Suppressor macrophage treated with lipopolysaccharide for 1 hour (primary cell): ENCODE measurements at regions not wholly inside any gene's neighbourhood (a gene's known extent, or its start where the extent isn't known, plus 50 kb on each side); places are given as distances from the start of the nearest gene placed in this dataset.
A peak's percentile ranks its signal among the peaks of the same experiment; 100 is the strongest.

Experiments used
- DNase-seq, 3 donors: peaks; one replicate each; pipeline ENCODE4 v3.0.0-alpha.2; 2020 to 2022

DNA sequence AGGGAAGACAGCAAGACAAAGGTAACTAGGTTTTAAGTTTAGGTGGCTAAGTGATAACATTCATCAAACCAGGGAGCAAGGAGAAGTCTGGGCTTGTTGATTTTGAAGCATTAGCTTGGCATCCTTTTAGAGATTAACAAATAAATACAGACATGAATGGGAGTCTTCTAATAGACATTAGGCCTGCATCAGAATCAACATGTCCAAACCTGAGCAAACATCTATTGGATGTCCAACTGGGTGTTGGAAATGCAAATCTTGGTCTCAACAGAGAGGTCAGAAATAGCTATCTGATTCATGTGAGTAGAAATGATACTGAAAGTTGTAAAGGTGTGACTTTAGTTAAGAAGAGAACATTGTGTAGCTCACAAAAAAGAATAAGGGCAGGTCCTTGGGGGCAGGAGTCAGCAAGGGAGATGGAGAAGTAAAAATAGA, 85.5 kb upstream of the RND3 start:
- no peak for DNase-seq

DNA sequence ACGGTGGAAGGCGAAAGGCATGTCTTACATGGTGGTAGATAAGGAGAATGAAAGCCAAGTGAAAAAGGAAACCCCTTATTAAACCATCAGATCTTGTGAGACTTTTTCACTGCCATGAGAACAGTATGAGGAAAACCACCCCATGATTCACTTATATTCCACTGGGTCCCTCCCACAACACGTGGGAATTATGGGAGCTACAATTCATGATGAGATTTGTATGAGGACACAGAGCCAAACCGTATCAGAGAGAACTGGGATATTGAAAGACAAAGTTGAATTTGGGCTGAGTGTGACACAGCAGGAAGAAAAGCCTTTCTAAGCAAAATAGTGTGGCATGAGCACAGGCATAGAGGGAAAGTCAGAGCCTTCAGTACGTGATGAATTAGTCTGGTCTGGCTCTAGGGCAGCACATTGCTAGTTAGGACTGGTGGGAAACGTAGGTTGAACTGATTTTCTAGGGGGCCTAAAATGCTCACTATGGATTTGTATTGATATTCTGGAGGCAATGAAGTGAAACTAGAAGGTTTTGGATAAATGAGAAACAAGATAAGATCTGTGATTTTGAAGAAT, 84.8 kb upstream of the RND3 start:
- DNase-seq, result no peak

DNA sequence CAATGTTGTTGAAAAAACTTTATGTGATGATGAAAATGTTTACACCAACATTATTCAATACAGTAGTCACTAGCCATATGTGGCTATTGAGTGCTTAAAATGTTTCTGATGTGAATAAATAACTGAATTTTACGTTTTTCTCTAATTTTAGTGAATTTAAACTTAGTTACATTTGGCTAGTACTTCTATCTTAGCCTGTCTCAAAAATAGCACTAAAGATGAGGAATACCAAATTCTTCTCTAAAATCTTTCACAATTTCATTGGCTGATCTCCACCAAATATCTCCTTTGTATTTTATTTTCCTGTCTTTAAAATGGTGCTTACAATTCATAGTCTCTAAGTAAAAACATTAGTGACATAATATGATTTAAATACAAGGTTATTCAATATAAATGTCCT, 83.7 kb upstream of the RND3 start:
- DNase-seq, result no peak

DNA sequence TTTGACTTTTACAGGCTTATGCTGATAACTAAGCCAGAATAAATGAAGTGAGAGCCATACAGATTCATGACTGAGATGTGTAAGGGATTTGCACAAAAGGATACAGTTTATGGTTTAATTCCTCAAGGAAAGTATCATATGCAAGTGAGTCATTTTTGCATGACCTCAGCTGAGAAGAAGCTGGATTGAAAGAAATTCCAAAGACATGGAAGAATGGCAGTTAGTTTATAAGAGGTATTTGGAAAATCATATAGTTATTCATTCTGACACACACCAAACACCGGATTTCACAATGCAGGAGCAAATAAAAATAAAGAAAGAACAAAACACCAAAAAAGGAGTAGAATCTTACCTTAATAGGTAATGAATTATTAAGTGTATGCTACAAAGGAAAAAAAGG, 83.2 kb upstream of the RND3 start:
- no peak for DNase-seq

DNA sequence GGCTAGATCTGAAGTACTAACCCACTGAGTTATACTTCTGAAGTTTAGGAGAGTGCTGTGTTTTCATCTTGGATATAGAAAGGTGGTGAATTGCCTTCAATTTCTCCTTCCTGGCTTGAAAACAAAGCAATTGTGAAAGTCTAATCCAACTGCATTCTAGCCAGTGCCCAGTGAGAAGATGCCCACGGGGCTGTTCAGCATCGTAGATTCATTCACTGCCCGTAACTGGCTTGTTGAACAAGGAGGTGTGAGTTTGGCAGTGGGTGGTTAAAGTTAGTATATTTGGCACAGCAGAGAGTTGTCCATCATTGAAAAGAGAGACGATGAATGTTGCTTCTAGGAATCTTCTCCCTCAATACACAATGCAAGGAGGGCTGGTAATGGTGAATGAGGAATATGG, 82.3 kb upstream of the RND3 start:
- DNase-seq, result no peak

DNA sequence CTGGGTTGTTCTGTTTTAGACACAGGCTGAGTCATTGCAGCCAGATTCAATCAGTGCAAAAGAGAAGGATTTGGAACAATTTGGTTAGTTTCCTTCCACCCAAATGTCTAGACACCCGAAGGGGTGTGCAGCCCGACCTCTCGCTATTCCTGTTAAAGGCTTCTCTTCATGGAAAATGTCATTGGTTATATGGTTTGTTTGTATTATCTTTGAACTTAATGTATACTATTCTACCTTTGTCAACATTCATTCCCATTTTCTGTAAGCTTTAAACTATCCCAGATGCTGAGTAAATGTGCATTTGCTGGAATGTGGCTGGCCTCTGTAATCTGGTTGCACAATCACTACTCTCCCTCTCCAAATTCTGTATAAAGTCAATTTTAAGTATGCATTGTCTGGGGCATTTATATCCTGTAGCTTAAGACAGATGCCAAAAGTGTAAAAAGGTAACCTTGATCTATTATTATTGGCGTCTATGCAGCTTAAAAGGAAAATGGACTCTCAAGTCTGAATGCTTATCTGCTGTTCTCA, 80.4 kb upstream of the RND3 start:
- no peak for DNase-seq

DNA sequence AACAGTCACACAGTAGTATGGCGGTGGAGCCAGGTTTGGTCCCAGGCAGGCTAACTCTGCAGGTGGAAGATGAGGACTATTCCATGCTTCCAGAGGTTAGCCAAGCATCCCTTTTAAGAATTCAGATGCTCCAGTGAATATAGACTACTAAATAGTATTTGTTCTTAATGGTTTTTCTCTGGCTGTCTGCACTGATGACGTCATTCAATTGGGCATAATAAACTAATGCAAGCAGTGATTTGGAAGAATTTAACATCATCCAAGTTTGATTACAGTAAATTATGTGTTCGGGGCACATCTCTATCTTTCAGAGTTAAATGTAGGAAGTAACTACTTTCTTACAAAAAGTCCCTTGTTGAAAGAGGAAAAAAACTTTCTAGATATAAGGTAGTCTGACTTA, 78.8 kb upstream of the RND3 start:
- DNase-seq, result no peak

DNA sequence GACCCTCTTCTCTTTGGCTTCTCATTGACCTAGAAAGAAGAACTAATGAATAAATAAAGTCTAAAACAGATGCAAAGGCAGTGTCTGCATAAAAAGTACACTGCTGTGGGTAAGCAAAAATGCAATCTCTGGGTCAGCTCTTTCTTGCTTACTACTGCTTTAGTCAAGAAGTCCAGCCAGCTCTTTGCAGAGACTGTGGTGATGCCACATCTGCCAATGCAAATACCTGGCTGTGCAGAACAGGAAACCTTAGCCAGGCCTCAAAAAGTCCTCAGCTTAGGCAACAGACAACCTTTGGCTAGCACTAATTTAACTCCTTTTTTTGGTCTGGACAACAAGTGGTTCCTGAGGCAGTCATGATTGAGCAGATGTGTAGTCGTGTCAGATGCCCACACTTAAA, 73.6 kb upstream of the RND3 start:
- DNase-seq, result no peak

DNA sequence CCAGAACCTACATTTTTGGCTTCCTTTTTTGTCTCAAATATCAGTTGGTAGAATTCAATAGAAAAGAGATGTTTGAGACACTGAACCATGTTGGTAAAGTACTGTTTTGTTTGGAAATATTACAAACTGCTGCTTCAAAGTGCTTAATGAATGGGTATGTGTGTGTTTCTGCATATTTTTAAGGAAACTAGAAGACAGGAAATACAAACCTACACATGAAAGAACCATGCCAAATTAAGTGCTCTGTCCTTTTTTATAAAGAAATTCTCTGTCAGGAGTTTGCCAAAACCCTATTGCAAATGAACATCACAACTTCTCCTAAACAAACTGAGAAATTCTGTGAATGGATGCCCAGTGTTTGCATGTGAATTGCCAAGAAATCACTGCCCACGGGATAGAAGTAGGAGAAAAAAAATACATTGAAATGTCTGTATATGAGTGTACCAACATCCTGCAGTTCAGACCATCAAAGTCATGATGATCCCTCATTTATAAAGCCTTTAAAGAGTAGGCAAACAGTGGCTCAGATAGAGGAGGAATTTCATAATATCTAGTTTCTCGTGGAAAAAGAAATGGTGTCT, 69.6 kb upstream of the RND3 start:
- DNase-seq, result no peak

DNA sequence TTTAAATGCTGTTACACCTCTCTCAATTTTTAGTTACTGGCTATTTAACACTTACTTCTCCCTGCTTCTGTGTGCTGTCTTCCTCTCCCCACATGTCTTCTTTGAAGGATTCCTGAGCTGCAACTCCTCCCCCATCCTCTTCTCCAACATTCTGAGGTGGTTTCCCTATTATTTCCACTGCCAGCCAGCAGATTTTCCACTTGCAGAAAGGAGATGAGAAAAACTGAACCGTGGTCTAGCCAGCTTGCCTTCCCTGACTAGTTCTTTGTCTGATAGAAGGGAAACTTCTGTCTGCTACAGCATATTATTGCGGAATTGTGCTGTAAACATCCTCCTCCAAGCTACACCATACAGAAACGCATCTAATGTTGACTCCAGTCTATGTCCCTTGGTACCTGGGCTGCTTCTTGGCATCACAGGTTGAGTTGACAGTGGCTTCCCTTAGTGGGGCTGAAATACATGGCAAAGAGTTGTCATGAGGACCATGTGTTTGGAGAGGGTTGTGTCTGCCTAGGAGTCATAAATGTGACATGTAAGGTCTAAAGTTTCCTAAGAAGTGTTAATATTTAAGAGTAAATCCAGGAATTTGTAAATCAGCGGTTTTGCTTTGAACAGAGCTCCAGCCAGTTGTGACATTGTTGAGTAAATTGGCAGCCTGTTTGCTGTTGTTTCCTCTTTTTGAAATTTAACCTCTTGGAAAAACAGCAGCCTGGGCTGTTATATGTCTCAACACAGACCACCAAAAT, 68.3 kb upstream of the RND3 start:
- DNase-seq, result no peak

DNA sequence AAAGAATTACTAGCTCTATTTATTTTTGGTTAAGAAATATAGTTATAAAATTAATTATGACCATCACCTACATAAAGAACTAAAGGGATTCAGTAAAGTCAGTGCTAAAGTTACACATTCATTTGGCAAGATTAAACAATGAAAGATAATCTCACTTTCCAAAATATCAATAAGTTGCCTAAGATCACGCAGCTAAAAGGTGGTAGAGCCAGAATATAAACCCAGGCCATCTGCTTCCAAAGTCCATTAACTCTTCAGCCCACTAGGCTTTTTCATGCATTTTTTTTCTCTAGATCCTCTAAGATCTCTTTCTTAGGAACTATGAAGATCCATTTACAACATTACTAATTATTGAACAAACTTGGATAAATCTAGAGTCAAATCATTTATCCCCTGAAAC, 66.6 kb upstream of the RND3 start:
- DNase-seq, result no peak

DNA sequence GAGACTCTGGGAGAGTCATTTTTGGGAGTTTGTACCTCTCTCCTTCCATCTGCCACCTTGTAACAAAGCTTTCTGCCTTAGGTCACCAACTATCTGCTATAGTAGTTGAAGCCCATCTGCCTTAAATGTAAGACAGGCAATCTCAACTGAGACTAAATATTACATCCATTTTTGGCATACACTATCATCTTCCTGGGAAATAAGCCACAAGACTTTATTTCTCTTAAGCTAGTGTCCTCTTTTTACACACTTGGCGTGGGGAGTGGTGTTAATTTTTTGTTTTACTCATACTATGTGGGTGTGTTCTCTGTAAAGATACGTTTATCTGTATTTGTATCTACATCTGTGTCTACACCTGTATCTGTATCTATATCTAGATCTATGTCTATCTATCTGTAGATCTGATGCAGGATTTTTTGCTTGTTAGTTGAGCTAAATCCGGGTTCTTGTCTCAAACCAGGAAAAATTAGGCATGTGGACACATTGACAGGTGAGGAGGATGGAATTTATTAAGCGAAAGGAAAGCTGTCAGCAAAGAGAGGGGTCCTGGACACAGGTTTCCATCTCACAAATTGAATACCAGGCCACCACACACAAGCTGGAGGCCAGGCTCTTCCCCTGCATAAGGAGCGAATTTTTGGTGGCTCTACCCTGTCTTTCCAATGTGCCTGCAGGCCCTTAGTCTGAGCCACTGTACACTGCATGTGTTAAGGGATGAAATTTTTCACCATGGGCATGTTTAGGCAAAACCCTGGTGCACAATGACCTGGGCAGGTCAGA, 64.8 kb upstream of the RND3 start:
- DNase-seq, result no peak

DNA sequence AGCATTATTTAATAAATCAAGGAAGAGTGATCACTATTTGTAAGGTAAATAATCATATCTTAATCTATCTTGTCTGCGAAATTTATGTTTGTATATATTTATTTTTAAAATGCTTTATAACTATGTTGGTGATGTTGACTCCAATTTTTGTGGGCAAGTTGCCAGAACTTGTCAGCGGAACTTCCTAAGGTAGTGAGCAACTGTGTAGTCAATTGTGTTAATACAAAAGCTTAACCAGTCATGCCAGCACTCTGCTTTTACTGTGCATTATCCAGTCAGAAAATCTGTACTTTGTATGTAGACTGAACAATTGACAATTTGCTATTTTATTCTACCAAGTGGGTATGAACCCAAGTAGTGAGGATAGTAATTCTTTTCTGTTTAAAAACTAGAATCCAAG, 61.9 kb upstream of the RND3 start:
- DNase-seq, result no peak

DNA sequence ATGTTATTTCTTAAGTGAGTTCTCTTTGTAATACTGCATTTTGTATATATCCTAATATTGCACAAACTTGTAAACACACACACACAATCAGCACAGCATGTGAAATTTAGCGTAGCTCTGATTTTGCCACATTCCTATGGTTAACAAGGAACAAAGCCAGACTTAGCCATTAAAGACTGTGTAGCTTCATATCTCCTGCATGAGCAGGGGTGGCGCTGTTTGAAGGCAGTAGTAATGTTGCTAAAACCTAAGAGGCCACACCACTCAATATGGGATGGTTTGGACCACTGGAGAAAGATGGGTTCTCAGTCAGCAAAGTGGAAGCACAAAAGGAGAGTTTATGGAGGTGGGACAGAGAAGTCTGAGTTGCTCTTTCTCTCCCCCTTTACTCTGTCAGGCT, 61.1 kb upstream of the RND3 start:
- no peak for DNase-seq

DNA sequence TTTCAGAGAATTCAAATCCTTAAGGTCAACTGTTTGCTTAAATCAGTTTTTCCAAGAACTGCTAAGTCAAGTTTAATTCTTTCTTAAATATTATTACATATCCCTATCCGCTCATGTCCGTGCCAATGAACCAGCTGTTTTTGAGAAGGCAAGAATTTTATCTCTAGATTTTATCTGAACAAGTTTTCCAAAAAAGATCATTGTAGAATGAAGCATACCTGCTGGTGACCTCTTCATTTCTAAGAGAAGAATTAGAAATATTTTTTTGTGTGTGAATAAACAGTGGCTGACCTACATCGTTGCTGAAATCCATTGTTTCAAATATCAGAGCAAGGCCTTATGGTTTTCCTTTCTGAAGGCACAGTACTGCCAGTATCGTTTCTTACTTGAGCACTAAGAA, 58.4 kb upstream of the RND3 start:
- no peak for DNase-seq

DNA sequence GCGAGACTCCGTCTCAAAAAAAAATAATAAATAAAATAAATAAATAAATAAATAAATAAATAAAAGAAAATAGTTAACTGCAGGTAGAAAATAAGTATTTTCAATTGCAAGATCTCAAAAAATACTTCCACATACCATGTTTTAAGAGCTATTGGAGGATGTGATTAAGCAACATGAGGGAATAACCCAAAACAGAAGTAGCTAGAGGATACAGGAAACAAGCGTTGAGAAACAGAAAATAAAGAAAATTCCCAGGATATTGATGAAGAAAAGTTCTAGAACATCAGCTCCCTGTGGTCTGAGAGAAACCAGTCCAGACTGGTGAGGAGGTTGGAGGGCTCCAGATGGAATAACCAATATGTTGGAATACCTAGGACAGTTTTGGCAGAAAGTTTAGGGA, 57.3 kb upstream of the RND3 start:
- peak in 1 of 3 donors; percentile 46 for DNase-seq

DNA sequence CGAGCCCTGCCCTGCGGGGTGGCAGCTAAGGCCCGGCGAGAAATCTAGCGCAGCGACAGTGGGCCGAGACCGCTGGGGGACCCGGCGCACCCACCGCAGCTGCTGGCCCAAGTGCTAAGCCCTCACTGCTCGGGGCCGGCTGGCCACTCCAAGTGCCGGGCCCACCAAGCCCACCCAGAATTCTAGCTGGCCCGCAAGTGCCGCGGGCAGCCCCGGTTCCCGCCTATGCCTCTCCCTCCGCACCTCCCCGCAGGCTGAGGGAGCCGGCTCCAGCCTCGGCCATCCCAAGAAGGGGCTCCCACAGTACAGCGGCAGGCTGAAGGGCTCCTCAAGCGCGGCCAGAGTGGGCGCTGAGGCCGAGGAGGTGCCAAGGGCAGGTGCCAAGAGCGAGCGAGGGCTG, 55.2 kb upstream of the RND3 start:
- no peak for DNase-seq

DNA sequence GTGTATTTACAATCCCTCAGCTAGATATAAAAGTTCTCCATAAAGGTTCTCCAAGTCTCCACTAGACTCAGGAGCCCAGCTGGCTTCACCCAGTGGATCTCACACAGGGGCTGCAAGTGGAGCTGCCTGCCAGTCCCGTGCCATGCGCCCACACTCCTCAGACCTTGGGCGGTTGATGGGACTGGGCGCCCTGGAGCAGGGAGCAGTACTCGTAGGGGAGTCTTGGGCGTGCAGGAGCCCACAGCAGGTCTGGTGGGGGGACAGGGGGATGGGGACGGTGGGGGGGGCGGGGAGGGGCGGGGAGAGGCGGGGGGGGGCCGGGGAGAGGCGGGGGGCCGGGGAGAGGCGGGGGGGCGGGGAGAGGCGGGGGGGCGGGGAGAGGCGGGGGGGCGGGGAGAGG, 54.7 kb upstream of the RND3 start:
- no peak for DNase-seq

DNA sequence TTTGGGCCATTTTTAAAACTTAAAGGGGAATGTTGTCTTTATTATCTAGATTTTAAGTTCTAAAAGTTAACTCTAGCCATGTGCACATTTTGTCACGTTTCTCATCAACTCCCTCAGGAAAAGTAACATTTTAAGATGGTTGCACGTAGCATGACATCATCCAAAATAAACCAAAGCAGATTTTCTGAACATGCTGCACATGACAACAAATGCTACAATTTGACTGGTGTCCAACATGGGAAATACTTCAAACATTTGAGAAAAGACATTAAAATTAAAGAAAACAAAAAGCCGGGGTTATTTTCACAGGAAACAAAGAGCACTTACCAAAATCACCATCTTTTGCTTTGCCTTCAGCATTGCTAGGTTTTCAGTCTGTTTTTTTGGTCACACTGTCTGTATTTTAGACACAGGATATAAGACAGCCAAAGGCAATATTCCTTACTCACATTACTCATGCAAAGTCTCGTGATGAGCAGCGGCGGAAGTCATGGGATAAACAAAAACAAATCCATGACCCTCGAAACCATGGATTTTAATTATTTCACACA, 51.3 kb upstream of the RND3 start:
- DNase-seq, result no peak
